T-helper 2 cell (primary cell): ENCODE measurements at regions not wholly inside any gene's neighbourhood (a gene's known extent, or its start where the extent isn't known, plus 50 kb on each side); places are given as distances from the start of the nearest gene placed in this dataset.
A peak's percentile ranks its signal among the peaks of the same experiment; 100 is the strongest.
"Not testable (repeated sequence)": the region's sequence is repeated elsewhere in the genome, so short reads cannot be mapped to it uniquely, and the experiment has no call there.

ENCODE experiments used
- DNase-seq, 5 experiments: peaks; one replicate each; pipeline versions ENCODE4 v3.0.0 to v3.0.0-alpha.2; 2012 to 2022

GRCh38 chr7:142499635-142500034, 241.8 kb upstream of the PRSS58 start:
- no peak for DNase-seq

DNA sequence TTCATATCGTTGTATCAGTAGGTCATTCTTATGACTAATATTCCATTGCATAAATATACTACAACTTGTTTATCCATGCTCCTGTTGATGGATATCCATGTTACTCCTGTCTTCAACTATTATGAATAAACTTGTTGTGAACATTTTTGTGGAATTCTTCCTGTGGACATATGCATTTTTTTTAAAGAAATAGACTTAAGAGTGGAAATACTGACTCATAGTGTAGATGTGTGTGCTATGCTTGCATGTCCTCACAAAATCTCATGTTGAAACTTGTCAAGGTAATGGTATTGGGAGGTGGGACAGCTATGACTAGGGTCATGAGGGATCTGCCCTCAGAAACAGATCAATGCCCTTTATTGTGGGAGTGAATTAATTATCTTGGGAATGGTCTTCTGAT, 240.5 kb upstream of the PRSS58 start:
- DNase-seq, result no peak

- DNase-seq, result peak in 1 of 5 experiments; percentile 47
Observed at GRCh38 chr7:142496545-142496991, 238.7 kb upstream of the PRSS58 start.

DNA sequence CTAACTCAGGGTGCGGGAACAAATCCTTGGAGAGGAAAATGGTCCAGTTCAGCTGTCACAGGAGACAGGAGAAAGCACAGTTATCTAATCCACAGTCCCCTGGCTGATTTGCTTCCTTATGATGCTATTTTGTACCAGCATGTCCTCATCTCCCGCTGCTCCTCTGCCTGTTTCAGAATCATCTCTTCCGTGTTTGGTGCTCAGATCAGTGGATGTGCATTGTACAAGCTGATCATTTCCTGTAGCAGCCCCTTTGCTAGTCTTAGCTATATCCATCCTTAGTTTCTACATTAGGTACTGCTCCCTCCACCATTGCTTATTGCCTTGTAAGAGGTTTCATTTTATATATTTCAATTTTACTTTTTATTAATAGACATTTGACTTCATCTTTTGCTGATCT, 238.0 kb upstream of the PRSS58 start:
- not testable (repeated sequence) for DNase-seq

DNA sequence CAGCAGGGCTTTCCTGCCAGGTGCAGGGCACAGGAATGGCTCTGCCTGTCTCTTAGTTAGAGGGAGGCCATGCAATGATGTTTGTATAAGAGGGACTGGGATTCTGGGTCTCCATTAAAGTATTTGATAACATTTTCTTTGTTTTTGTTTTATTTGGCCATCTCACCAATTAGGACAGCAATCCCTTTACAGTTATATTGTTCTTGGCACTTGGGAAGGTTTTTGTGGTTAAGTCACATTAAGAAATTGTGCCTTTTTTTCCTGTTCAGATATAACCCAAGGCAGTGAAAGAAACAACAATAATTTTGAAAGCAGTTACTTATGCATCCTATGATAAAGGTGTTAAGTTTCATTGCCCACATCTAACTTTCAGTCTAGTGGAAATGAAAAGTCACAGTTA, 237.4 kb upstream of the PRSS58 start:
- not testable (repeated sequence) for DNase-seq

- DNase-seq, result no peak
Observed at GRCh38 chr7:142494021-142494420, 236.2 kb upstream of the PRSS58 start.

DNA sequence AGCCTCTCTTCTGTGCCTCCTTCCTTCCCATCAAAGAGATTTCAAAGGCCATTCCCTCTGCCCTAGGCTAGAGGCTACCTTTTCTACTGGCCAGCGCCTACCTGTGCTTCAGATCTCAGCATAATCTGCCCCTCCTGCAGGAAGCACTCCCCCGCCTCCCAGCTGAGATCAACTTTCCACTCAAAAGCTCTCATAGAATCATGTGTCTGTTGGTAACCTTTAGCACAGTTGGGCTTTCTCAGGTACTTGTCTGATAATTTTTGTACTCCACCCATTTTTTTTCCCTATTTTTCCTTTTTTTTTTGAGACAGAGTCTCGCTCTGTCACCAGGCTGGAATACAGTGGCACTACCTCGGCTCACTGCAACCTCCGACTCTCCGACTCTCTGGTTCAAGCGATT, 231.0 kb upstream of the PRSS58 start:
- DNase-seq, result no peak

- no peak for DNase-seq
Observed at GRCh38 chr7:142488036-142488633, 230.3 kb upstream of the PRSS58 start.

DNA sequence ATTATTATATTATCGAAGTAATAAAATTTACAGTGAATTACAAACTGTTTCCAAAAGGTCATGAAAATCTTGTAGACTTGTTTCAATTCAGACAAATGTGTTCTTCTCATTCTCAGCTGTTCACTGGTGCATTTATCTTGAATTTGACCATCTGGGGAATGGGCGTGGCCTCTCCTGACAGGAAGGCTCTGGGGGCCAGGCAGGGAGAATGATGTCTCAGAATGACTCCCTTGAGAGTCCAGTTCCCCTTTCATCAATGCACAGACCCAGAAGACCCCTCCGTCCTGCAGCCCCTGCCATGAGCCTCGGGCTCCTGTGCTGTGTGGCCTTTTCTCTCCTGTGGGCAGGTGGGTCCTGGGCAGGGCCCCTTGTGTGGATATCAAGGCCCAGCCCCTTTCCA, 229.7 kb upstream of the PRSS58 start:
- DNase-seq, result not testable (repeated sequence)

DNA sequence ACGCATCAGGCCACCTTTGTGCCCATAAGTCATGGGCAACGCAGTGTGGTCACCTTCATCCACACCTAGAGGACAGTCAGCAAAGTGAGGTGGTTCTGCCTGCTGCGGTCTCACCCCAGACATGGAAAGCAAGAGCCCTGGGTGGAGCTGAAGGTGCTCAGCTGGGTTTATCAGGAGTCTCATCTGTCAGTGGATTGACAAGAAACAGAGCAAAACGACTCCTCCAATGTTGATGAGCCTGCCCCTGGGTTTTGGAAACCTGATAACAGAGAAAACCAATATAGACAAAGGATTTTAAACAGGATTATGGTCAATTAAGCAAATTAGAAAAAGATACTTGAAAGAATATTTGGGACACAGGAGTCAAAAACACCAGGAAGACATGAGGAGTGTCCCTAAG, 229.3 kb upstream of the PRSS58 start:
- no peak for DNase-seq

- peak in 2 of 5 experiments; percentile 6 to 57 for DNase-seq
Observed at GRCh38 chr7:142485617-142486226, 227.9 kb upstream of the PRSS58 start.

GRCh38 chr7:142483659-142484317, 225.9 kb upstream of the PRSS58 start:
- DNase-seq, result no peak

- DNase-seq, result peak in 3 of 5 experiments; percentile 36 to 68 (median 42)
Observed at GRCh38 chr7:142482891-142483658, 225.2 kb upstream of the PRSS58 start.

GRCh38 chr7:142481548-142481947, 223.7 kb upstream of the PRSS58 start:
- no peak for DNase-seq

DNA sequence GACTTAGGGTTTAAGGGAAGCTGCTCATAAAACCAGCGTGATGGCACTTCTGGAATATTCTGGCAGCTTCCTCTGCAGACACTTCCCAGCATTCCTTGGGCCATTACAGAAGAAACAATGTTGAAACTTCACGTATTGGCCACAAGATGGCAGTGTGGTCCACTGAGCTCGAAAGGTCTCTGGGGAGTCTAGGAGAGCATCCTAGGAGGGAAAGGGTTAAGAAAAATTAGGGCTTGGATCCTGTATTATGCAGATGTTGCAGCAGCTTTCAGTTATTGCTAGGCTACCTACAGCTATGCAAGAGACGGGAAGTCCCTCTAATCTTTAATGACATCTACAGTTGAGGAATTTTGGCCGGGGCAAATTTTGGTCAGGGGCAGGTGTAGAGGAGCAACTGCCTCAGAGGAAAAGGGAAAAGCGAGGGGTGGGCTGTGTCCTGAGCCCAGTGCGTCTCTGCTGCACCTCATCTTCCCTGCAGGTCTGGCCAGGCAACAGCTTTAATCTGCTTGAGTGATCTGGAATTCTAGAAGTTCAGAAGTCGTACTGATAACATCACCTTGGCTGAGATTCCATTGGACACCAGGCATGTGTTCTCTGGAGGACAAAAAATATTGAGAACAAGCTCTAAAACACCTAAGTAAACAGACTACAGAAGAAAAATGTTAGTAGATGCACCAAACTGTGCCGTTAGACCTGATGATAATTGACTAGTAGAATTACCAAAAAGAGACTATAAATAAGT, 220.8 kb upstream of the PRSS58 start:
- DNase-seq, result peak in 2 of 5 experiments; percentile 13 to 49

DNA sequence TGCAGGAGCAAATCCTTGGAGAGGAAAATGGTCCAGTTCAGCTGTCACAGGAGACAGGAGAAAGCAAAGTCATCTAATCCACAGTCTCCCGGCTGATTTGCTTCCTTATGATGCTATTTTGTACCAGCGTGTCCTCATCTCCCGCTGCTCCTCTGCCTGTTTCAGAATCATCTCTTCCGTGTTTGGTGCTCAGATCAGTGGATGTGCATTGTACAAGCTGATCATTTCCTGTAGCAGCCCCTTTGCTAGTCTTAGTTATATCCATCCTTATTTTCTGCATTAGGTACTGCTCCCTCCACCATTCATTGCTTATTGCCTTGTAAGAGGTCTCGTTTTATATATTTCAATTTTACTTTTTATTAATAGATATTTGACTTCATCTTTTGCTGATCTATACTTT, 219.9 kb upstream of the PRSS58 start:
- DNase-seq, result not testable (repeated sequence)

- DNase-seq, result peak in 1 of 5 experiments; percentile 7
Observed at GRCh38 chr7:142477079-142477651, 219.3 kb upstream of the PRSS58 start.

- no peak for DNase-seq
Observed at GRCh38 chr7:142476077-142476476, 218.2 kb upstream of the PRSS58 start.

GRCh38 chr7:142471820-142472219, 214.0 kb upstream of the PRSS58 start:
- no peak for DNase-seq

DNA sequence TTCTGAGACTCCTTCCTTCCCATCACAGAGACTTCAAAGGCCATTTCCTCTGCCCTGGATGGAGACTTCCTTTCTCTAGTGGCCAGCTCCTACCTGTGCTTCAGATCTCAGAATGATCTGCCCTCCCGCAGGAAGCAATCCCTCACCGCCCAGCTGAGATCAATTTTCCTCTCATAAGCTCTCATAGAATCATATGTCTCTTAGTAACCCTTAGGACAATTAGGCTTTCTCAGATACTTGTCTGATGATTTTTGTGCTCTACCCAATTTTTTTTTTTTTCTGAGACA, 212.6 kb upstream of the PRSS58 start:
- no peak for DNase-seq

- no peak for DNase-seq
Observed at GRCh38 chr7:142469696-142470543, 212.1 kb upstream of the PRSS58 start.
